A673 (cell line): ENCODE measurements at regions not wholly inside any gene's neighbourhood (a gene's known extent, or its start where the extent isn't known, plus 50 kb on each side); places are given as distances from the start of the nearest gene placed in this dataset.

Experiments used
- BruUV-seq: library from RNA; stranded (reverse); fragments of 400-500 nt; replicated peaks from 2 replicates; lab custom pipeline; 2021; lab: Mats Ljungman, UMichigan
- CTCF ChIA-PET: fragments of 300-600 bp; sonication (Branson Sonifier 250); formaldehyde crosslinking; loops from one replicate; lab custom pipeline; 2022; ENCODE audit warnings: antibody characterized with exemption; lab: Charles Lee
- POLR2A ChIA-PET: fragments of 300-600 bp; sonication (Branson Sonifier 250); formaldehyde crosslinking; loops from one replicate; lab custom pipeline; 2022; ENCODE audit warnings: antibody characterized with exemption; ENCODE audit not compliant: low non-redundant PET; lab: Charles Lee
- DNase-seq: peaks from one replicate; pipeline ENCODE4 v3.0.0-alpha.2; 2015; ENCODE audit warnings: low spot score
- H3K27ac ChIP-seq: fragments of 200-600 bp; sonication (generic); 2 replicates; pipeline ENCODE4 v1.5.1; 2016; ENCODE audit warnings: mixed run types, low read depth, mild to moderate bottlenecking, mixed read lengths, antibody characterized with exemption, low read length; ENCODE audit not compliant: poor library complexity, severe bottlenecking
- H3K27me3 ChIP-seq: fragments of 200-600 bp; sonication (generic); replicated peaks from 2 replicates; pipeline ENCODE4 v1.6.1; 2017; ENCODE audit warnings: mixed run types, low read depth, mild to moderate bottlenecking, mixed read lengths, antibody characterized with exemption, low read length; ENCODE audit not compliant: insufficient read depth, poor library complexity
- H3K36me3 ChIP-seq: fragments of 200-600 bp; sonication (generic); 2 replicates; pipeline ENCODE4 v1.6.1; 2016; ENCODE audit warnings: mixed run types, mild to moderate bottlenecking, mixed read lengths, antibody characterized with exemption, low read length; ENCODE audit not compliant: insufficient read depth, poor library complexity, severe bottlenecking
- H3K4me1 ChIP-seq: fragments of 200-600 bp; sonication (generic); 2 replicates; pipeline ENCODE4 v1.6.1; 2017; ENCODE audit warnings: mixed run types, mild to moderate bottlenecking, mixed read lengths, antibody characterized with exemption, low read length; ENCODE audit not compliant: insufficient read depth, poor library complexity, severe bottlenecking
- H3K4me3 ChIP-seq: fragments of 200-600 bp; sonication (generic); 2 replicates; pipeline ENCODE4 v1.5.1; 2016; ENCODE audit warnings: low read depth, mixed run types, mild to moderate bottlenecking, mixed read lengths, low read length; ENCODE audit not compliant: poor library complexity, severe bottlenecking
- H3K9me3 ChIP-seq: fragments of 200-600 bp; sonication (generic); 2 replicates; pipeline ENCODE4 v1.6.1; 2016; ENCODE audit warnings: mixed run types, low read depth, mild to moderate bottlenecking, mixed read lengths, antibody characterized with exemption, low read length; ENCODE audit not compliant: poor library complexity, severe bottlenecking
- CTCF ChIP-seq: fragments of 300-800, 200-600 bp; sonication (generic); conservative IDR thresholded peaks from 2 replicates; pipeline ENCODE4 v1.5.1; 2017; ENCODE audit warnings: low read depth, mild to moderate bottlenecking, antibody characterized with exemption, low read length, moderate library complexity, mixed read lengths
- EZH2 ChIP-seq: fragments of 200-600 bp; sonication (generic); IDR thresholded peaks from 2 replicates; pipeline ENCODE4 v1.6.1; 2017; ENCODE audit warnings: borderline replicate concordance, low read depth, mild to moderate bottlenecking, mixed read lengths, antibody characterized with exemption, low read length; ENCODE audit not compliant: poor library complexity, severe bottlenecking
- intact Hi-C: fragments of 100-400 bp; cut with micrococcal nuclease; formaldehyde crosslinking; loops from one replicate; pipeline ENCODE4 v1.10.0; 2022; ENCODE audit not compliant: unreplicated experiment

DNA sequence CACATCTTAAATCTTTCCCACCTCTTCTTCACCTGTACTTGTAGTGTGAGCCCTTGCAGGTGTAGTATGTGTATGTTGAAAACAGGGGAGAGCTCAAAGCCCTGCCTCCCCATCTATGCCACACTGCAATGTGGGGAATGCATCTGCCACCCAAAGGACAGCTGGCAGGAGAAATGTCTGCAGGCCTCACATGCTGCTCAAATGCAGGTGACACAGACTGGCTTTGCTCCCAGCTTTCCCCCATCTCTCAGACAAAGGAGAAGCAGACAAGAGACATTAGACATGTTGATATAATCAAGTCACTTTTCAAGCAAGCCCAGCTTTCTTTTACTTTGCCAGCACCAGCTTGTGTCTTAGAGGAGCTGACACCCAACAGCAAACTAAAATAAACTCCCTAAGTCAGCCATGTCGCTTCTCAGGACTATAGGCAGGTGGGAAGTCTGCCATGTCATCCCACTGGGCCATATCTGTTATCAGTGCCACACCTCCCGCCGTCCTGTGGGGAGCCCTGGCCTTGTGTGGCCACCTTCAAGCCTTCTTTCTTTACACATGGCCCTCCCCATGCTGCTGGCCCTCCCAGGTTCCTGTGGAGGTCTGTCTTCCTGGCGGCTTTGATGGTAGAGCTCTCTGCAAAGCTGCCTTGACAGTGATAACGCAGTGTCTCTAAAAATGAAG, 102.1 kb downstream of the CXCL12 start:
- DNase-seq = no peak
- no TSS peak for BruUV-seq
- ChIA-PET CTCF (no interaction called here), POLR2A (no interaction called here)
- H3K36me3 ChIP-seq = no peaks in the 10 kb centered on the region
- H3K4me1 ChIP-seq = no peaks in the 10 kb centered on the region
- intact Hi-C loops = no loop called here
- H3K27me3 ChIP-seq = no peaks in the 10 kb centered on the region
- no peak for TF ChIP-seq EZH2
- no peak overlapping the region for H3K27ac ChIP-seq
- H3K4me3 ChIP-seq = no peak overlapping the region
- H3K9me3 ChIP-seq = no peaks in the 10 kb centered on the region

GRCh38 chr10:44281662-44282061, 103.2 kb downstream of the CXCL12 start:
- no peak overlapping the region for H3K27ac ChIP-seq
- no peak for TF ChIP-seq CTCF
- TF ChIP-seq EZH2 = no peak
- H3K4me3 ChIP-seq = no peak overlapping the region
- no TSS peak for BruUV-seq
- ChIA-PET POLR2A (no interaction called here), CTCF (no interaction called here)
- no peaks in the 10 kb centered on the region for H3K9me3 ChIP-seq
- no peaks in the 10 kb centered on the region for H3K4me1 ChIP-seq
- H3K27me3 ChIP-seq = no peaks in the 10 kb centered on the region
- no peak for DNase-seq
- intact Hi-C loops = no loop called here
- no peaks in the 10 kb centered on the region for H3K36me3 ChIP-seq

DNA sequence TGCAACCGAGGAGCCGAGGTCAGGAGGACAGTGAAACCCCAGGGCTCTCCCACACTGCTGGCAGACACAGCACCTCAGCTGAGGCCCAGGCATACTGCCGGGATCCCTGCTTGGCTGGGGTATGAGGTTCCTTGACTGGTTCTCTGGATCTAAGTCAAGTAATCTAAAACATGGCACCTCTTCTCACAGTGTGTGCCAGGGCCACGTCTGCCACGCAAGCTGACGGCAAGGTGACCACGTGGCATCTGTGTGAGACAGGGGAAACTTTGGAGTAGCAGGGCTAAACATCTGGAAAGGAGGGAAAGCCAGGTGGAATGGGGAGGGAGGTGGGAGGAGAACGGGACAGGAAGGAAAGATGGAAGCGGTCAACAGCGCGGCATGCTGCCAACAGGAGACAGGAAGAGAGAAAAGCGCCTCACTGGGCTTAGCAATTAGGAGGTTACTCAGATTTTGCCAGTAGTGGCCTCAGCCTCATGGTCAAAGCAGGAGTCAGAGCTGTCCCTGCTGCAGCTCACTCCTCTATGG, 103.7 kb downstream of the CXCL12 start:
- H3K4me1 ChIP-seq = no peaks in the 10 kb centered on the region
- intact Hi-C loops = no loop called here
- no peaks in the 10 kb centered on the region for H3K9me3 ChIP-seq
- no peak overlapping the region for H3K4me3 ChIP-seq
- TF ChIP-seq EZH2 (no peak), CTCF (no peak)
- no TSS peak for BruUV-seq
- no peaks in the 10 kb centered on the region for H3K27me3 ChIP-seq
- ChIA-PET CTCF (no interaction called here), POLR2A (no interaction called here)
- H3K36me3 ChIP-seq = no peaks in the 10 kb centered on the region
- no peak for DNase-seq
- no peak overlapping the region for H3K27ac ChIP-seq
